ENCODE measurements at regions not wholly inside any gene's neighbourhood (a gene's known extent, or its start where the extent isn't known, plus 50 kb on each side); places are given as distances from the start of the nearest gene placed in this dataset.

GRCh38 chr17:33664116-33664840 is 371.2 kb upstream of the ASIC2 start:
- ATAC-seq (ENCODE audit: low read depth in 2 of 2), result no peak
- Mint-ChIP-seq H3K4me1 (no peaks in the 10 kb centered on the region), H3K36me3 (no peaks in the 10 kb centered on the region), H3K27me3 (peaks cover 0 to 15% (median 0%) of the 10 kb centered on the region in 3 donors), H3K9me3 (peaks cover 0 to 2% (median 0%) of the 10 kb centered on the region in 7 donors), H3K4me3 (no peak overlapping the region), H3K27ac (no peak overlapping the region)
- DNase-seq, result no peak

- no peaks in the 10 kb centered on the region for H3K4me1 Mint-ChIP-seq
- ATAC-seq (ENCODE audit: low read depth in 2 of 2) (no peak), DNase-seq (no peak)
- no peaks in the 10 kb centered on the region for H3K36me3 Mint-ChIP-seq
- no peak overlapping the region for H3K4me3 Mint-ChIP-seq
- H3K27ac Mint-ChIP-seq, result no peak overlapping the region
- peaks cover 0 to 17% (median 0%) of the 10 kb centered on the region in 3 donors for H3K27me3 Mint-ChIP-seq
- no peaks in the 10 kb centered on the region for H3K9me3 Mint-ChIP-seq
These were observed 374.0 kb upstream of the ASIC2 start for GRCh38 chr17:33667052-33667509.

GRCh38 chr17:33667671-33668070 is 374.6 kb upstream of the ASIC2 start:
- ATAC-seq (ENCODE audit: low read depth in 2 of 2) (no peak), DNase-seq (no peak)
- Mint-ChIP-seq H3K9me3 (no peaks in the 10 kb centered on the region), H3K4me1 (no peaks in the 10 kb centered on the region), H3K4me3 (no peak overlapping the region), H3K27ac (peak overlapping the region in 1 of 6 donors; percentile 17), H3K27me3 (peaks cover 1 to 17% (median 2%) of the 10 kb centered on the region in 3 donors), H3K36me3 (no peaks in the 10 kb centered on the region)

DNA sequence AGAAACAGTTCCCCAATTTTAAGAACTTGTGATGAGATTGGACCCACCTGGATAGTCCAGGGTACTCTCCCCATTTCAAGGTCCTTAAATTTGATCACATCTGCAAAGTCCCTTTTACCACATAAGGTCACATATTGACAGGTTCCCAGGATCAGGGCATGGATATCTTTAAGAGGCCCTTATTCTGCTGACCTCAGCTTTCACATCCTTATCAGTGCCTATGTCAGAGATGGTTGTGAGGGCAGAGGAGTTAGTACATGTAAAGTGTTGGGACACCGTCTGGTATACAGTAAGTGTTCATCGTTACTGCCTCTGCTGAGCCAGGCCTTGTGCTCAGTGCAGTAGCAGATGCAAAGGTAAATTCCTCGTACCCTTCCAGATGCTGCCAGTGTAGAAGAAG is 375.4 kb upstream of the ASIC2 start:
- Mint-ChIP-seq H3K4me3 (no peak overlapping the region), H3K27me3 (peaks cover 7 to 17% (median 8%) of the 10 kb centered on the region in 3 donors), H3K4me1 (no peaks in the 10 kb centered on the region), H3K27ac (no peak overlapping the region), H3K36me3 (no peaks in the 10 kb centered on the region), H3K9me3 (no peaks in the 10 kb centered on the region)
- ATAC-seq (ENCODE audit: low read depth in 2 of 2) (no peak), DNase-seq (no peak)

DNA sequence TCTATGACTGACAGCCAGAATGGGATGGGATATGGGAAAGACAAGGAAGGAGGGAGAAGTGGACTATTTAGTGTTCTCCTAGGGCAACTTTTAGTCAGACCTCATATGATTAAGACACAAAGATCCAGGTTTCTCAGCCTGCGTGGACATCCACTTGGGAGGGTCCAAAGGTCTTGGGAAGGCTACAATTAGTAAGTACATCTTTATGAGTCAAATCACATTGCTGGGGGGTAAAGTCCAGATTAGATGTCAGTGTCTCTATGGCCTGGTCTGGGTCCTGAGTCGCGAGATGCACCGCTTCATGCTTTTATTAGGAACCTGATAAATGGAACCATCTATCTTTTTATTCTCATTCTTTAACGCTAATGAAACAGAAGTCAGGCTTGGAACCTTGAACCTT is 378.4 kb upstream of the ASIC2 start:
- H3K4me3 Mint-ChIP-seq, result no peak overlapping the region
- H3K4me1 Mint-ChIP-seq, result no peaks in the 10 kb centered on the region
- no peaks in the 10 kb centered on the region for H3K9me3 Mint-ChIP-seq
- H3K36me3 Mint-ChIP-seq, result no peaks in the 10 kb centered on the region
- no peak for ATAC-seq (ENCODE audit: low read depth in 2 of 2)
- no peak for DNase-seq
- H3K27ac Mint-ChIP-seq, result no peak overlapping the region
- peaks cover 7 to 11% (median 8%) of the 10 kb centered on the region in 3 donors for H3K27me3 Mint-ChIP-seq

DNA sequence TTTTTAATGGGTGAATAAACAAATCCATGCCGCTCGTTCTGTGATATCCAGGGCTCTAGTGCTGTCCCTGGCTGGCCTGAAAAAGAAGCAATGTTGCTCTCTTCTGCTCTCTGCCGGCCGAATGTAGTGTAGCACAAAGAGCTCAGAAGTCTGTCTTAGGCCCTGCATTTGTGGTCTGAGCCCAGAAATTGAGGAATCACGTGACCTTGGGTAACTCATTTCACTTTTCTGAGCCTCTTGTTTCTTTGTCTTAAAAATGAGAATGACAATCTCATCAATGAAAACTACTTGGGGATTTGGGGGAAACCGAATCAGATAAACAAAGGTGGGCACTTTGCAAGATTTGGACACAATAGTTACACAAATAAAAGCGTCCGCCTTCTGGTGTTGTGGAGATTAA is 381.6 kb upstream of the ASIC2 start:
- H3K36me3 Mint-ChIP-seq, result no peaks in the 10 kb centered on the region
- DNase-seq, result no peak
- H3K27ac Mint-ChIP-seq, result no peak overlapping the region
- ATAC-seq (ENCODE audit: low read depth in 2 of 2), result no peak
- H3K27me3 Mint-ChIP-seq, result peaks cover 8 to 15% (median 11%) of the 10 kb centered on the region in 3 donors
- no peaks in the 10 kb centered on the region for H3K9me3 Mint-ChIP-seq
- no peak overlapping the region for H3K4me3 Mint-ChIP-seq
- H3K4me1 Mint-ChIP-seq, result no peaks in the 10 kb centered on the region

GRCh38 chr17:33676444-33676843 is 383.3 kb upstream of the ASIC2 start:
- Mint-ChIP-seq H3K4me1 (no peaks in the 10 kb centered on the region), H3K36me3 (no peaks in the 10 kb centered on the region), H3K27me3 (peaks cover 8 to 12% (median 10%) of the 10 kb centered on the region in 3 donors), H3K27ac (no peak overlapping the region), H3K4me3 (no peak overlapping the region), H3K9me3 (no peaks in the 10 kb centered on the region)
- DNase-seq (no peak), ATAC-seq (ENCODE audit: low read depth in 2 of 2) (no peak)

- Mint-ChIP-seq H3K4me1 (no peaks in the 10 kb centered on the region), H3K9me3 (peaks cover 0 to 2% (median 0%) of the 10 kb centered on the region in 7 donors), H3K36me3 (no peaks in the 10 kb centered on the region), H3K27ac (no peak overlapping the region), H3K4me3 (peak overlapping the region in 1 of 8 donors; percentile 80), H3K27me3 (peaks cover 0 to 13% (median 4%) of the 10 kb centered on the region in 3 donors)
- DNase-seq (no peak), ATAC-seq (ENCODE audit: low read depth in 2 of 2) (no peak)
These were observed 386.5 kb upstream of the ASIC2 start for GRCh38 chr17:33679595-33679994.

- Mint-ChIP-seq H3K9me3 (peaks cover 0 to 4% (median 0%) of the 10 kb centered on the region in 7 donors), H3K4me1 (no peaks in the 10 kb centered on the region), H3K4me3 (no peak overlapping the region), H3K36me3 (no peaks in the 10 kb centered on the region), H3K27ac (no peak overlapping the region), H3K27me3 (peaks cover 0 to 13% (median 11%) of the 10 kb centered on the region in 3 donors)
- DNase-seq (no peak), ATAC-seq (ENCODE audit: low read depth in 2 of 2) (no peak)
These were observed 387.4 kb upstream of the ASIC2 start for GRCh38 chr17:33680472-33680871.

DNA sequence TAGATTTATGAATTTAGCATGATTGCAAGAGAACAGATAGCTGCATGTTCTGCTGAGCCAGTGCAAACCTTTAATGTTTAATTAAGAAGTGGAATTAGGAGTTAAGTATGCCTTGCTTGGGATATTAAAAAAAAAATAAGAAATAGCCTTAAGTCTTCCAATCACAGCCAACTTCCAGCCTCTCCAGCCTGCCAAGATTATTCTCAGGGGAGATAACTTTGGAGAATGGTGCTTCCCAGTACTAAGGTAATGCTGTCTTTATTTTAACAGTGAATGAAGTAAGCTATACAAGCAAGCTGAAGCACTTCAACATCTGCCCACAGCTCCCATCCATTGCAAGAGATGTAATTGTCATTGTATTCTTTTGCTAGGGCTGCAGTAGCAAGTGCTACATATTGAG is 389.5 kb upstream of the ASIC2 start:
- ATAC-seq (ENCODE audit: low read depth in 2 of 2) (no peak), DNase-seq (no peak)
- peaks cover 8 to 11% (median 9%) of the 10 kb centered on the region in 3 donors for H3K27me3 Mint-ChIP-seq
- H3K36me3 Mint-ChIP-seq, result no peaks in the 10 kb centered on the region
- no peak overlapping the region for H3K4me3 Mint-ChIP-seq
- peaks cover 0 to 4% (median 0%) of the 10 kb centered on the region in 7 donors for H3K9me3 Mint-ChIP-seq
- no peaks in the 10 kb centered on the region for H3K4me1 Mint-ChIP-seq
- no peak overlapping the region for H3K27ac Mint-ChIP-seq

- no peaks in the 10 kb centered on the region for H3K36me3 Mint-ChIP-seq
These were observed 391.6 kb upstream of the ASIC2 start for GRCh38 chr17:33684735-33685134.

DNA sequence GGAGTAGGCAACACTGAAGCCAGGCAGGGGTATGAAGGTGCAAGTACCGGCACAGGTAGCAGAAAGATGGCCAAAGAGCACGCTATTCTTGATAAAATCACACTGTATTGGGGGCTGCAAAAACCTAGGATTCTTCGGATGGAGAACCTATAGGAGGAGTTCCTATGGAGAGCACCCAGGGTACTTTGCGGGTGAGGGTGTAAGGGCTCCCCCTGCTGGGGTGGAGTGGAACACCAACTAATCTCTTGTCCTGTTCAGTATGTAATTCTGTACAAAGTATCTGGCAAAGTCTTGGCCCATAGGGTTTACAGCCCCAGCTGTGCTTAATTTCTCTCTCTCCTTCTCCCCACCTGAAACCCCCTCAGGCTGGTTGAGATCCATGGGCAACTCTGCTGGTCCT is 393.1 kb upstream of the ASIC2 start:
- H3K27ac Mint-ChIP-seq, result no peak overlapping the region
- no peaks in the 10 kb centered on the region for H3K36me3 Mint-ChIP-seq
- H3K4me1 Mint-ChIP-seq, result no peaks in the 10 kb centered on the region
- ATAC-seq (ENCODE audit: low read depth in 2 of 2) (no peak), DNase-seq (no peak)
- peaks cover 0 to 4% (median 0%) of the 10 kb centered on the region in 7 donors for H3K9me3 Mint-ChIP-seq
- H3K27me3 Mint-ChIP-seq, result peaks cover 4 to 23% (median 7%) of the 10 kb centered on the region in 3 donors
- H3K4me3 Mint-ChIP-seq, result no peak overlapping the region

More at GRCh38 chr17:33684735-33685134, 391.6 kb upstream of the ASIC2 start:
- H3K4me1 Mint-ChIP-seq, result no peaks in the 10 kb centered on the region
- ATAC-seq (ENCODE audit: low read depth in 2 of 2) (no peak), DNase-seq (no peak)
- peaks cover 0 to 4% (median 0%) of the 10 kb centered on the region in 7 donors for H3K9me3 Mint-ChIP-seq
- H3K27me3 Mint-ChIP-seq, result peaks cover 4 to 23% (median 7%) of the 10 kb centered on the region in 3 donors
- H3K27ac Mint-ChIP-seq, result no peak overlapping the region
- no peak overlapping the region for H3K4me3 Mint-ChIP-seq

DNA sequence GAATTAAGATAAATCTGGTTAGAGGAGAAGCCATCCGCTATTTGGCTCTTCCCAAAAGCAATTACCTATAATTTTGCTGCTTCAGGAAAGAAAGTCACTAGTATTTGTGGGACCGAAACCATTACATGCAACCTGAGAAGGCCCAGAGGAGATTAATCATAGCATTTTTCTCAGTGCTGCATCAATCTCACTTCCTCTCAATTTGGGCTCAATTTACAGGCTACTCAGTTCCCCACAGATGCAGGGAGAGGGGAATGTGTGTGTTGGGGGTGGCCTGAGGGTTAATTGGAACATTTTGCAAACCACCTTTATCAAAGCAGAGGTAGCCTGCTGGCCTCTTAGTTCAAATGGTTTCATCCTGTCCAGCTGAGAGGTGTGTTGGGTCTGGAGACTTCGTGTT is 394.7 kb upstream of the ASIC2 start:
- no peak for ATAC-seq (ENCODE audit: low read depth in 2 of 2)
- Mint-ChIP-seq H3K27ac (peak overlapping the region in 1 of 6 donors; percentile 22), H3K4me1 (no peaks in the 10 kb centered on the region), H3K27me3 (peaks cover 0 to 23% (median 7%) of the 10 kb centered on the region in 3 donors), H3K36me3 (no peaks in the 10 kb centered on the region), H3K9me3 (peaks cover 0 to 2% (median 0%) of the 10 kb centered on the region in 7 donors), H3K4me3 (no peak overlapping the region)
- no peak for DNase-seq

DNA sequence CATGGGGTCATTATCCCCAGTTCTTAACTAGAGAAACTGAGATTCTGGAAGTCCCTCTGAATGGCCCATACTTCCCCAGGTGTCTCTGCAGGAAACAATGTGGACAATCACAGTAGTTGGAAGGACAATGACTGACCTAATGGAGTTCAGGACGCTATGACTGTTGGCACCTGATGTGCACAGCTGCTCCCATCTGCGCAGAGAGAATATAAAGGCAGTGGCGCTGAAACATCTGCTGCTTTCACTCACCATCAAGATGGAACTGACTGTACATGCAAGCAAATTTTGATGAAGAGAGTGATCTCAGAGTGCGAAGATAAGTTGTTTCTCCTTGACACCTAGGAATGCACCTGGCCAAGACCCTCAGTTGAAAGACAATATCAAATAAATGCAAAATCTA is 395.7 kb upstream of the ASIC2 start:
- Mint-ChIP-seq H3K4me3 (no peak overlapping the region), H3K36me3 (no peaks in the 10 kb centered on the region), H3K4me1 (no peaks in the 10 kb centered on the region), H3K27ac (no peak overlapping the region), H3K9me3 (peaks cover 0 to 2% (median 0%) of the 10 kb centered on the region in 7 donors), H3K27me3 (peaks cover 0 to 23% (median 9%) of the 10 kb centered on the region in 3 donors)
- DNase-seq (no peak), ATAC-seq (ENCODE audit: low read depth in 2 of 2) (no peak)
